PC-9 (cell line): ENCODE measurements at regions not wholly inside any gene's neighbourhood (a gene's known extent, or its start where the extent isn't known, plus 50 kb on each side); places are given as distances from the start of the nearest gene placed in this dataset.

Source experiments
- CTCF ChIP-seq: fragments of 200-600 bp; sonication (generic); conservative IDR thresholded peaks from 2 replicates; pipeline ENCODE4 v1.6.1; 2017; ENCODE audit warnings: mixed run types, antibody characterized with exemption, mild to moderate bottlenecking, moderate library complexity
- EZH2 ChIP-seq: fragments of 200-600 bp; sonication (generic); IDR thresholded peaks from 2 replicates; pipeline ENCODE4 v1.8.0; 2017; ENCODE audit warnings: antibody characterized with exemption, low read depth

DNA sequence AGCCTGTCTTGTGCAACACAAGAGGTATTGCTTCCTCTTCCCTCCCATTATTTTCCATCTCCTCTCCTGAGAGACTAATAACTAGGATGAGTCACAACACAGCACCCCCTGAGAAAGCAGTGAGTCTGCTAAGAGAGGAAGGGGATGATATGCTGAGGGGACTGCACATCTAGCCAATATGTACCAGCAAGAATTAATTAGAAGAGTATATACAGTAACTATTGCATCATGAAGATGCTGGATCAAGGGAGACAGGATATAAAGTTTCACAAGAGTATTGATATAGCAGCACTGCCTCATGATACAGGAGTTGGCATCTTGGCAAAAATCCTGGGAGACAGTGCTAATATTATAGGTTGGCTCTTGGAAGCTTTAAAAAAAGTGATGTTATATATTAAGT is 289.9 kb upstream of the RBMS1 start:
- TF ChIP-seq CTCF (no peak), EZH2 (no peak)
